Testis (tissue), 2 donors: ENCODE measurements at regions not wholly inside any gene's neighbourhood (a gene's known extent, or its start where the extent isn't known, plus 50 kb on each side); places are given as distances from the start of the nearest gene placed in this dataset.

Experiments
- POLR2A ChIP-seq: fragments of 450-650 bp; IDR thresholded peaks from one replicate; pipeline ENCODE4 v1.6.1; 2017; ENCODE audit warnings: antibody characterized with exemption, mild to moderate bottlenecking, moderate library complexity
- TF ChIP-seq, protein P1 (sequence below), 3 experiments: fragments of 450-650 bp in 2 of 3; fragments of 200-600 bp in 1 of 3; sonication (generic) in 1 of 3; IDR thresholded peaks; one replicate each; pipeline ENCODE4 v1.5.1; 2016 to 2019; ENCODE audit warnings: antibody characterized with exemption in 3 of 3, mild to moderate bottlenecking in 2 of 3, moderate library complexity in 1 of 3

DNA sequence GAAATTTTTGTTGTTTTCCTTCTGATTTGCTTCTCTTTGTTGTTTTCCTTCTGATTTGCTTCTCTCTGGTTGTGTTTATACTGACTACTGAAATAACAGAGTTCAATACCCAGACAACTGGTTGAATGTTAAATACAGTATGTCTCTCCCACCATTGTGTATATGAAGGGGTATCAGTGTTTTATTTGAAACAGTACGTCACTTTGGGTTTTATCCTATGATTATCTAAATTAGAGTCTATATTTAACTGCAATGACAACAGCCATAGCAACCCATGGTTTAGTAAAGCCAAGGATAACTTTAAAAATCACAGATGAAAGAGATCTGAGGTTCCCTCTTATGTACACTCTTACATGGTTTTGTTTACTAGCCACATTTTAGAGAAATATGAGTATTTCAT is 141.3 kb downstream of the GNAT3 start:
- no peak for TF ChIP-seq POLR2A
- TF ChIP-seq, protein P1, sequence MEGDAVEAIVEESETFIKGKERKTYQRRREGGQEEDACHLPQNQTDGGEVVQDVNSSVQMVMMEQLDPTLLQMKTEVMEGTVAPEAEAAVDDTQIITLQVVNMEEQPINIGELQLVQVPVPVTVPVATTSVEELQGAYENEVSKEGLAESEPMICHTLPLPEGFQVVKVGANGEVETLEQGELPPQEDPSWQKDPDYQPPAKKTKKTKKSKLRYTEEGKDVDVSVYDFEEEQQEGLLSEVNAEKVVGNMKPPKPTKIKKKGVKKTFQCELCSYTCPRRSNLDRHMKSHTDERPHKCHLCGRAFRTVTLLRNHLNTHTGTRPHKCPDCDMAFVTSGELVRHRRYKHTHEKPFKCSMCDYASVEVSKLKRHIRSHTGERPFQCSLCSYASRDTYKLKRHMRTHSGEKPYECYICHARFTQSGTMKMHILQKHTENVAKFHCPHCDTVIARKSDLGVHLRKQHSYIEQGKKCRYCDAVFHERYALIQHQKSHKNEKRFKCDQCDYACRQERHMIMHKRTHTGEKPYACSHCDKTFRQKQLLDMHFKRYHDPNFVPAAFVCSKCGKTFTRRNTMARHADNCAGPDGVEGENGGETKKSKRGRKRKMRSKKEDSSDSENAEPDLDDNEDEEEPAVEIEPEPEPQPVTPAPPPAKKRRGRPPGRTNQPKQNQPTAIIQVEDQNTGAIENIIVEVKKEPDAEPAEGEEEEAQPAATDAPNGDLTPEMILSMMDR (IDR thresholded peaks at IDR 0.05): no peak
